8988T (cell line): ENCODE measurements at regions not wholly inside any gene's neighbourhood (a gene's known extent, or its start where the extent isn't known, plus 50 kb on each side); places are given as distances from the start of the nearest gene placed in this dataset.
"Not testable (repeated sequence)": the region's sequence is repeated elsewhere in the genome, so short reads cannot be mapped to it uniquely, and the experiment has no call there.

ENCODE experiments used
- DNase-seq: peaks from one replicate; pipeline ENCODE4 v3.0.0; 2011

DNA sequence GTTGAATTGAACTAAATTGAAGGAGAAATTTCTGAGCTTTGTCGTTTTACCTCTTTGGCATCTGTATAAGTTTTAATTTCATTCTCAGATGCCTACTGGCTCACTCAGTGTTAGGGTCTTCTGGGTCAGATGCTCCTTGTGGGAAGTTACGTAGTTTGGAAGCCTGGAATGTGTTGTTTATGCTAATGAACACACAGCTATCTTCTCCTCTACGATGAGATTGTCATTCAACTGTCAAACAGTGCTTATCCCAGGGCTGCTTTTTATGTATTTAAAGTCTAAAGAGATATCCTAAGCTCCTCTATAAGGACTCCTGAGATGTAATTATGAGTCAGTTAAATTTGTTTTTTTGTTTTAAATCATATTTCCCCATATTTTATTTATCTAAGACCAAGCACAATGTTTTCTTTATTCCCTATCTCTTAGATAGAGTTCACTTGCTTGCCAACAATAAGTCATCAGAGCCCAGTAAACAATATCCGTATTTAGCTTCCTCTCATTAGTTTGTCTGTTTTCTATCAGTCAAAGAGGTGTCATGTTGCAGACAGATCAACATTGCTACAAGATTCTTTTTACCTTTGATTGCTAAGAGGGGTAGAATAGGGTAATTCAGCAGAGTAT lies 368.0 kb upstream of the PDE3A start:
- no peak for DNase-seq

DNA sequence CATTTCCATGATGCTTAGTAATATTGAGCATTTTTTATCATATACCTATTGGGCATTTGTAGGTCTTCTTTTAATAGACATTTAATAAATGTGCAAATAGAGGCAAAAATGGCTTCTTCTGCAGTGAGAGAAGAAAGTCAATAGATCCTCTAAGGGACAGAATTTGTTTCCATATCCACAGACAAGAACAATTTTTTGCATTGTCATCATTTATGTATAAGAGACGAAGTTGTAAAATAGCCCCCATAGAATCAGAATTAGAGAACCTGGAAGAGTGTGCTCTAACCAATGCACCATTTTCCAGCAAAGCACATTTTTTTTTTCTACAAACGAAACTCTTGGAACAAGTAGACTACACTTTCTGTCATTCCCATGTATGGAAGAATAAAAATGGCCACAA lies 365.1 kb upstream of the PDE3A start:
- DNase-seq = no peak

DNA sequence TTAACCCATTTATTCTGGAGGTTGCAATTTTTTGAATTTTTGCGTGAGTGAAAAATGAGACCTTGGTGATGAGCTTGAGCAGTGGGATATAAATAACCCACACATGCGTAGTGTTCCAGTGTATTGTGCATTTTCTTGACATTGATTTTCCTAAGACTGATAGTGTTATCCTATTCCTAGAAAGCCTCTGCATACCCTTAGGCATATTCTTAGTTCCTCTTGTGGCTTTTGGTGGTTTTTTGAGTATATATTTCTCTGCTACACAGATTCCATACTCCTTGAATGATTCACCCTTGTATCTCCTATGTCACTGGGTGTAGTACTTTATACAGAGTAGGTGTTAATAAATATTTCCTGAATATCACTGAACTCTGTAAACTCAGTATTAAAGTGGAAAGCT lies 363.4 kb upstream of the PDE3A start:
- no peak for DNase-seq

DNA sequence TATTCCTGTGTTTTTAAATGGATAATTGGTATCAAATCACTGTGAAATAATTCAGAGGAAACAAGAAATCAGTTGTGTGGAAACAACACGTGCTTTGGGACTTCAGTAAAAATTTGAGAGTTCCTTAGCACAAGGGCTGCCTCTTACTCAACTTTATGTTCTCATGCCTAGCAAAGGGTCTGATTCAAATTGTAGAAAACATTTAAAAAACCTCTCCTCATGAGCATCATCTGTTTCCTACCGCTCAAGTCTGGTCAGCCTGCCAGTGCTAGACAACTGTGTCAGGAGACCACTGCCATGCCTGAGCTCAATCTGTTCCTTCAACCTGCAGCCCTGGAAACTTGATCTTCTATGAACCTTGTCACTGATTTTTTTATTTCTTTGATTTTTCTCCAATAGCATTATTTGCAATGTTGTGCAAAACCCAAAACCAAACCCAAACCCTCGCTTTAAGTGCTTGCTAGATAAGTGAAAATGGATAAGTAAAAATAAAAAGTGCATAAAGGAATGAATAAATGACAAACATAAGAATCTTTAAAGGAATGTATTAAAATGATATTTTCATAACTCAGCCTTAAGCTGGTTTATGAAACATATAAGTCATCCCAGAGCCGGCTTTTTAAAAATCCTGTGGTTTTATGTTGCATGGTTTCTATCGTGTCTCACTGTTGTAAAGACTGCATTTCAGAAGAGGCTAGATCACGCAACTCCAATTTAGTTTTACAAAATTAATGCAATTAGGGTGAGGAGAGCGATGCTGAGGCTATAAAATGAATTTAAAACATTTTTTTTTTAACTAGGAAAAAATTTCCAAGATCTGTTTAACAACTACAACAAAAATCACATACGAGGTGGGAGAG lies 361.2 kb upstream of the PDE3A start:
- no peak for DNase-seq

DNA sequence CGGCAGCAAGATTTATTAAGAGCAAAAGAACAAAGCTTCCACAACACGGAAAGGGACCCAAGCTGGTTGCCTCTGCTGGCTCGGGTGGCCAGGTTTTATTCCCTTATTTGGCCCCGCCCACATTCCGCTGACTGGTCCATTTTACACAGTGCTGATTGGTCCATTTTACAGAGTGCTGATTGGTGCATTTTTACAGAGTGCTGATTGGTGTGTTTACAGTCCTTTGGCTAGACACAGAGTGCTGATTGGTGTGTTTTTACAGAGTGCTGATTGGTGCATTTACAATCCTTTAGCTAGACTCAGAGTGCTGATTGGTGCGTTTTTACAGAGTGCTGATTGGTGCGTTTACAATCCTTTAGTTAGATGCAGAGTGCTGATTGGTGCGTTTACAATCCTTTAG lies 358.4 kb upstream of the PDE3A start:
- DNase-seq = not testable (repeated sequence)

DNA sequence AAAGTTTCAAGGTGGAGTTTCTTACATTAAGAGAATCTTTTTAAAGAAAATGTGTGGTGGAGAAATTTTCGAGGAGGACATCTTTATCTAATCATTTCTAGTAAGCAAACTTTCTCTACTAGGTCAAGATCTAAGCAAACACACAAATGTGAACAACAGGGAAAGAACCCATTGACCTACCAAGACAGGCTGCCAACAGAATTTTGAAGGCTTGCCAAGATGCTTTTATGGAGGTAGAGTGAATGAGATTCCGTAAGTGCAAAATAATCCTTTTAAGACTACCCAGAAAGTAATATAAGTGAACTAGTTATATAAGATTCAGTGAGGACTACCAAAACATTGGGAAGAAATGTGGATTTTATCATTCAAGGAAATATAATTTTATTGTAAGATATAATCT lies 357.1 kb upstream of the PDE3A start:
- no peak for DNase-seq

DNA sequence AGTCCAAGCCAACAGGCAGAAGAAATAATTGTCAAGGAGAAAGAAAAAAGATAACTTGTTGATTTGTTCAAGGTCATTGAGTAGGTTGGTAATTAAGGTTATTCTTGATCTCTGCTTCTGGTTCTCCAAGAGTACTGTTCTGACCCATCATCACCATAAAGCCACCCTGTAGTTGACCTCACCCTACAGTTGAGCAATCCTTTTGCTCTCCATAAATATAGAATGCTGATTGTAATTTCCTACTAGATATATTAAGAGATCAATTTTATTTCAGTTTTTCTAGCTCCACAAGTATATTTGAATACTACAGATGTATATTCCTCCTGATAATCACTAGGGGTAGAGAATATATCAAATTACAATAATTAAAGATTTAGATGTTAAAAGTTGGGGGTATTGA lies 350.5 kb upstream of the PDE3A start:
- DNase-seq = no peak

DNA sequence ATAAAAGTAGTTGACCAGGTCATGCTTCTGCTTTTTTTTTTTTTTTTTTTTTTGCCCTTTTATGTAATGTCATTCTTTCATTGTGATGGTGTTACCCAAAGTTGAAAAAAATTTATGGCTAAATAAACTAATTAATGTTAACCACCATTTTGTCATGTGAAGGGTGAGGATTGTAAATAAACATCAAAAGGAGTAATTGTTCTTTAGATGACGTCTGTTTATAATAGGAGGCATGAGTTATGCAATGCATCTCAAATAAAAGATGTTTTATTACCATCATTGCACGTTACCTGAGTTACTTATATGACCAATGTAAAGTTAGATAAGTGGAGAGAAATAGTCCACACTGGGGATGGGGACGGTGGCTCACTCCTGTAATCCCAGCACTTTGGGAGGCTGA lies 349.9 kb upstream of the PDE3A start:
- no peak for DNase-seq

DNA sequence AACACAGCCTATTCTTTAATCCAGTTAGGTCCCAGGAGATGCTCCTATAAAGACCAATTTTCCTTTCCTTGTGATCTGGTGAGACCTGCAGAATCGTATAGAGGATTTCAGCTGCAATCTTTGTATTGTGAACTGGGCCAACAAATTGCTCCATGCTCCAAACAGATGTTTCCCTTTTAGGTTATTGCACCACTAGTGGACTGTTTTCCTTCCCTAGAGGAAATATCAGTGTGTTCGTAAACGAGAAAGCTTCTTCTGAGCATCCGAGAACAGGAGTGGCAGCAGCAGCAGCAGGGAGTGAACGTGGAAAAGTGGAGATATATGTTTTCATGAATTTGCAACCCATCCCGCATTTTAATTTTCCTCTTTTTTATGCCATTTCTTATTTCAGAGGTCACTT lies 344.1 kb upstream of the PDE3A start:
- no peak for DNase-seq

DNA sequence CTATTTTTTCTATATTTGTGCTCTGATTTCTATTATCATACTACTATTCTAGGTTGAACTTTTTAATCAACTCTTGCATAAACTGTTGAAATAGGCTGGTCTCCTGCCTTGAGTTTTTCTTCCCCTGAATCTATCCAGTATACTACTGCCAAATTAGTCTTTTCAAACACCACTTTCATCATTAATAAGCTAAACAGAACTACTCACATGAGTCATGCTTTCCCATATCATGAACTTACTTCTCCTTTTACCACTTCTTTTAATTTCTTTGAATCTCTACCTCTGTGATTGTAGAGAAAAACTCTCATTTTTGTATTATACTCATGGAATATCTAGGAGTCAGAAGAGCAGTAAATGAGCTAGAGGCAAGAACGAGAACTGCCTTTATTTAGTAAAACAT lies 340.3 kb upstream of the PDE3A start:
- DNase-seq = no peak

DNA sequence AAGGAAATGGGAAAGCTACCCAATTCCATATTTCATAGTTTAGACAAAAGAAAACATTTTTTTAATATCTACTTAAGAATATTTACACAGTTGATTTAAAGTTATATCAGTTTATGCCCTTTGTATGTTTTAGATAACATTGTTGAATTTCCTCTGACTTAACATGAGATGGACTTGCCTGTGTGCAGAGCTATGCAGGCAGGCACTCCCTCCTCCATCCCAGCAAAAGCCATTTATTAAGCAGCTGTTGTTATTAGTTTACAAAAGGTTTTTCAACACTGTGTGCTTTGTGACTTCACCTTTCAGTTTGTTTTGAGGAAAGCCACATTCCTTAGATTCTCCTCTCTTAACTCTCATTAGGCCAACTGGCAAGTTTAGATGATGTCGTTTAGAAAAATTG lies 337.5 kb upstream of the PDE3A start:
- DNase-seq = no peak

DNA sequence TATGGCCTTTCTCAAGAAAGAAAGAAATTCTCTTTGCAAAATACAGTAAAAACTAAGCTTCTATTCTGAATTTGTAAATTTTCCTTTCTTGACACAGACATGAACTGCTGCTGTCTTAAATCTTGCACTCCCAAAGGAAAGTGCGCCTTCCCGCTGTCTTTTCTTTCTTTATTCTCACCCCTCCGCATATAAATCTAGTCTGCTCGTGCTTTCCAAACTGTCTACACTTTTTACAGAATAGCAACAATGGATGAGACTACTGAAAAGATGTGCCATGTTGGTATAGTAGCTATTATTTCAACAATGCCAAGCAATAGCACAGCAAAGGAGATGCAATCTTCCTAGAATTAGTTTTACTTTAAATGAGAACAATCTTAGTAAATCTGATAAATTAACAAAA lies 328.8 kb upstream of the PDE3A start:
- no peak for DNase-seq

DNA sequence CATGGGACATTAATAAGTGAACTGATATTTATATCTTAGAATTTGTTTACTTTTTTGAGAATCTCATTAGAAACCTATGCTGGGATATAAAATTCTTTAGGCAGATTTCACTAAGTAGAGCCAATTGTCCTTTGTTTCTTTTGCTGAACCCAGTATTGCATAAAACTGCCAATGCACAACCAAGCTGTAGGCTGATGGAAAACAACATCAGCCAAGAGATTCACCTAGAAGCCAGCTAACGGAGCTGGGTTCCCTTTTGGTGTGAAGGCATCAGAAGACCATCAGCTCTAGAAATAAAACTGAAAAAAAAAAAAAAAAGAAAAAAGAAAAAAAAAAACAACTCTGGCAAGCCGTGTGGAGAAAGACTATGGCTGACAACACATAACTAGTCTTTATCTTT lies 328.2 kb upstream of the PDE3A start:
- no peak for DNase-seq

DNA sequence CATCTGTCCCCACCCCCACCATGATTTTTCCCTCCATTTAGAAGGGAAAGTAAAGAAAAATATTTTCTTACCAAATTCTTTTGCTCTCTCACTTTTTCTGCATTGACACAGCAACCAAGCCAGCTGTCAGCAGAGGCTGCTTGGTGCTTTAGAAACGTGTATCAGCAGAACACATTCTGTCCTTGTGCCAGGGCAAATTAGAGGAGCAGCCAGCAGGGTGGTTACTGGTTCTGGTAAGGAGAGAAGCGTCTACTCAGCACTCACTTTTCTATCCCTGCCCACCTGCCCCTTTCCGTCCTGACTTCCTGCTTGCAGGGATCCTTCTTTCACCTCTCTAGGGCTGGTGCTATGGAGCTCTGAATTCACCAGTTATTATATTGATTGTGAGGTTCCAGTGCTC lies 327.5 kb upstream of the PDE3A start:
- DNase-seq = no peak

DNA sequence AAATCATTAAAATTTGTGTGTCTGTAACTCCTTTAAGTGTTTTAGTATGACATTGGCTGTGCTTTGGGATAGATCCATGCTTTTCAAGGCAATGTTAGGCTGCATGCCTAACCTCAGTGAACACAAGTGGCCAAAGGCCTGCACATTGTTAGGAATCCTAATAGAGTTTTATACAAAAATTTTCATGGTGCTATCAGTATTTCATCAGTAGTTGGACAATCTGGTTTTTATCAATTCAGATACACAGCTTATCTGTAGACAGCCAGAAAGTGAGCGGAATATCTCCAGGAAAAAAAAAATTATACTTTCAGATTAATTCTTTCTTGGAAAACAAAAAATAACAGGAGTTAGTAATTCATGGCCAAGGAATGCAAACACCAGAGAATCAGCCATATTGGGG lies 324.0 kb upstream of the PDE3A start:
- DNase-seq = no peak

DNA sequence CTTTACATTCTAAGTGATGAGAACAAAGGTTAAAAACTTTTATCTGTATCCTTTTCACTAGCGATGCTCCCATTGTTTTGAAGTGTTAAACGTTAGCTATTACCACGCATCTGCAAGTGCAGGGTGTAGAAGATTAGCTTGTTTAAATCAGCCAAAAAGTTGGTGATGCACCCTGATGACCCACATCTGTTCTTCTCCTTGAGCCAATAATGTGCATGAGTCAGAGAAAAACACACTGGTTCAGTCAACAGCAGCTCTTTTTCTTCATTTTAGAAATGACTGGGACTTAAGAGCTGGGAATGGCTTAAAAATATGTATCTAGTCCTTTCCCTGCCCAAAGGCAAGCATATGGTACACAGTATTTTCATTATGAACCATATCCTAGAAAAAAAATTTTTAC lies 323.5 kb upstream of the PDE3A start:
- DNase-seq = no peak

DNA sequence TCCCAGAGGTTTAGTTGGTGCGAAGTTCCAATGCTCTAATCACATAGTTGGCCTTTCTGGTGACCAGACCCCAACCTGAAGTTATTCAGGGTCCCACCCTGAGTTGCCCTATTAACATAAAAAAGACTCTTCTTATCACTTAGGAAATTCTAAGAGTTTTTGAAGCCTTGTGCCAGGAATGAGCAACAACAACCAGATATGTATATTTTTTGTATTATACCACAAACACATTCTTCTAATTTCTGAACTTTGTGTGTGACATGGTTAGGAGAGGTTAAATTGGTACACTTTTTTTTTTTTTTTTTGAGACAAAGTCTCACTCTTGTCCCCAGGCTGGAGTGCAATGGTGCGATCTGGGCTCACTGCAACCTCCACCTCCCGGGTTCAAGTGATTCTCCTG lies 320.4 kb upstream of the PDE3A start:
- DNase-seq = no peak

DNA sequence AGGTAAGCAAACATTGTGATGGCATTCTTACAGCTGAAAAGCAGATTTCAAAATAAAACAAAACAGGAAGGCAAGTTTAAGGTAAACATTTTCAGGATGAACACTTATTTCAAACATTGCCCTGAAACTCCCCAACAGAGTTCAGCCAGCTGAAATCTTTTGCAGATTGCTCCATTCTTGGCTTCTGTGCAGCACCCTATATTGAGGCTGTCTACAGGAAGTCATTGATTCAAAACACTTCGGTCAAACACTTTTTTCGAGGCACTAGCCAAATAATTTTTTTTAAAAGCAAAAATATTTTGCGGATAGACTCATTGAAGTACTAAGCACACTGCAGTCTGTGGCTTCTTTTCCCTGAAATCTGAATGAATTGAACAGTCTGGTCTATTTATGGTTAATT lies 318.1 kb upstream of the PDE3A start:
- no peak for DNase-seq

DNA sequence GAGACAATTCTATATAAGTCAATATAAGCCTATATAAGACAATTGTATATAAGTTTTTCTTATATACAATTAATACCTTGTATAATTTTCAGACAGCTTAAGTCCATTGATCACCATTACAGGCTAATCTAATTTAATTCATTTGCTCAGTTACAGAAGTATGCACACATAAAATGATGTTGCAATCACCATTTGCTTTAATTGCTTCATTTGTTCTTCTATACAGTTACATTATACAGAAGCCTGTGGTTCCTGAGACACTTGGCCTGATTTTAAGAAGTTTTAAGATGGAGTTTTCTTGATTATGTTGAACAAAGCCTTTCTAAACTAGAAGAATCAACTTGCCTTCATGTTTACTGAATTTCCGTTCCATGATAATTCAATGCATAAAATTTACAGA lies 314.6 kb upstream of the PDE3A start:
- DNase-seq = no peak

DNA sequence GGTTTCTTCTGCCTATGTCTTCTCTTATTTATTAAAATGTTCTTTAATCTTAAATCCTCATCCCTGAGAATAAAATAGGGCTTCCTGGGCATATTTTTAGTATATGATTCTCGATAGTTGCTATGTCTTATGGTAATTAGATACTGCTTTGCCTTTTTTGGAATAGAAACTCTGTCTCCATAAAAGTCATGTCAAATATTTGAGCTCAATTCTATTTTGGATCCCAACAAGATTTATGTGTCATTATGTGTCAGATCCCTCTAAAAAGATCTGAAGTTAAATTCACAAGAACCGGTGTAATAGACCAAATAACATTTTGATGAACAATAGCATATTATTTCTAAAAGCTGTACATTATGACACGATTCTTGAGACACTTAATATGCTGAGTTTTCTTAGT lies 312.5 kb upstream of the PDE3A start:
- no peak for DNase-seq

DNA sequence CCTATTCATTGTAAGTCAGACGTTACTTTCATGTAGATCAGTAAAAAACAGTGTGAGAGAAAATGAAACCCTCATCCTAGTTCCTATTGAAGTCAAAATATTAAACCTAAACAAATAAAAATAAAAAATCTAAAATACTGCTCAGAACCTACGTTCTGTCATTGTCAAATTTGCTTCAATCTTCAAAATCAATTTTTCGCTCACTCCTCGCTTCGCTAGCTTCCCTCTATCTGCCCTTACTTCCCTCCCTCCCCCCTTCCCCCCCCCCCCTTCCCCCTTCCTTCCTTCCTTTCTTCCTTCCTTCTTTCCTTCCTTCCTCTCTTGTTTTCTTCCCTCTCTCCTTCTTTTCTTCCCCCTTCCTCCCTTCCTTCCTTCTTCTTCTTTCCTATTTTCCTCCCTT lies 310.9 kb upstream of the PDE3A start:
- no peak for DNase-seq

DNA sequence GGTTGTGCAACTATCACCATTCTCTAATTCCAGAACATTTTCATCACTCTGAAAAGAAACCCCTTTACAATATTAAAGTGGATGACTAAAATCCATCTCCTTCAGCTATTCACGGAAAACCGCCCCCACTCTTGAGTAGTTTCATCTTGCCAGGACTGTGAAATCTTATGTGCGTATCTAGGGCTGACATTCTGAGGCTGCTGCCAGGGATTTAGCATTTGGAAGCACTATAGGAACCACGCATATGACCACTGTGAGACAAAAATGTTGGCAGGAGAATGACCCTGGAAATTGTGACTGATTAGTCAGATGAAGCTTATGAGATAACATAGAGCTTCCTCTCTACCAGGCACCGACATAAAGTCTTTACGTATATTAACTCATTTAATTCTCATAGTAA lies 305.2 kb upstream of the PDE3A start:
- DNase-seq = no peak

DNA sequence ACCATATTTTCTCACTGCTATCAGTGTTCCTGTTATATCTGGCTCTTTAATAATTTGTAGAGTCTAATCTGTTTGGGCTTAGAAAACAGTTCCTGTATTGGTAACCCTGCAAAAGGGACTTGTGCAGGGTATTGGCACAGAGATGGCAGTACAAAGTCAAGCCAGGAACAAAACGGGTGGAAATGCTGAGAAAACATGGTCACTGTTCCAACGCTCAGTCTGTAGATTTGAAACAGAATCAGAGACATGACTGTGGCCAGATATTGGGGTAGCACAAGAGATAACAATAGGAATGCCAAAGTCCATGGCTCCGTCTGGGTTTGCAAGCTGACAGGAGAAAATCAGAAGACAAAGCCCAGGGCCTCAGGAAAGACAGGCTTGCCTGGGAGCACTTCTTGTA lies 290.7 kb upstream of the PDE3A start:
- no peak for DNase-seq

DNA sequence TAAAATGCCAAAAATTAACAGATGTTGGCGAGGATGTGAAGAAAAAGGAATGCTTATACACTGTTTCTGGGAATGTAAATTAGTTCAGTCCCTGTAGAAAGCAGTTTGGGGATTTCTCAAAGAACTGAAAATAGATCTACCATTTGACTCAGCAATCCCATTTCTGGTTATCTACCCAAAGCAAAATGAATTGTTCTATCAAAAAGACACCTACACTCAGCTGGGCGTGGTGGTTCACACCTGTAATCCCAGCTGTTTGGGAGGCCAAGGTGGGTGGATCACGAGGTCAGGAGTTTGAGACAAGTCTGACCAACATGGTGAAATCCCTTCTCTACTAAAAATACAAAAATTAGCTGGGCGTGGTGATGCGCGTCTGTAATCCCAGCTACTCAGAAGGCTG lies 279.3 kb upstream of the PDE3A start:
- no peak for DNase-seq

DNA sequence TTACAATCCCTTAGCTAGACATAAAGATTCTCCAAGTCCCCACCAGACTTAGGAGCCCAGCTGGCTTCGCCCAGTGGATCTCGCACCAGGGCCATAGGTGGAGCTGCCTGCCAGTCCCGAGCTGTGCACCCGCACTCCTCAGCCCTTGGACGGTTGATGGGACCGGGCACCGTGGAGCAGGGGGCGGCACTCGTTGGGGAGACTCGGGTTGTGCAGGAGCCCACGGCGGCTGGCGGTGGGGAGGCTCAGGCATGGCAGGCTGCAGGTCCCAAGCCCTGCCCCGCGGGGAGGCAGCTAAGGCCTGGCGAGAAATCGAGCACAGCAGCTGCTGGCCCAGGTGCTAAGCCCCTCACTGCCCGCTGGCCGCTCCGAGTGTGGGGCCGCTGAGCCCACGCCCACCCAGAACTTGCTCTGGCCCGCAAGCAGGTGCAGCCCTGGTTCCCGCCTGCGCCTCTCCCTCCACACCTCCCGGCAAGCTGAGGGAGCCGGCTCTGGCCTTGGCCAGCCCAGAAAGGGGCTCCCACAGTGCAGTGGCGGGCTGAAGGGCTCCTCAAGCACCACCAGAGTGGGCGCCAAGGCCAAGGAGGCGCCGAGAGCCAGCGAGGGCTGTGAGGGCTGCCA lies 275.0 kb upstream of the PDE3A start:
- DNase-seq = not testable (repeated sequence)
